ENCODE measurements at regions not wholly inside any gene's neighbourhood (a gene's known extent, or its start where the extent isn't known, plus 50 kb on each side); places are given as distances from the start of the nearest gene placed in this dataset.

- ChIA-PET POLR2A (no interaction called here), CTCF (no interaction called here)
- BruUV-seq (replicated peaks), result no TSS peak
- no peaks in the 10 kb centered on the region for H3K4me1 ChIP-seq (ENCODE audit: control insufficient read depth, insufficient read depth, low read length)
- H3K36me3 ChIP-seq (ENCODE audit: control insufficient read depth, insufficient read depth, low read length), result no peaks in the 10 kb centered on the region
- in situ Hi-C loops (cut with HindIII; ENCODE audit: low pct_unique_long_range_greater_than_20kb, low sequenced_read_pairs) (no loop called here), intact Hi-C loops (cut with micrococcal nuclease; ENCODE audit: unreplicated experiment) (no loop called here)
- TF ChIP-seq REST (IDR thresholded peaks at IDR 0.05; ENCODE audit: insufficient read depth in 1 of 2, low read depth in 2 of 2, low read length in 1 of 2) (no peak), POLR2AphosphoS5 (IDR thresholded peaks at IDR 0.05; ENCODE audit: low read depth, low read length) (no peak), TCF7L2 (IDR thresholded peaks at IDR 0.05; ENCODE audit: low read depth, low read length) (no peak), CTCF (IDR thresholded peaks at IDR 0.05) (no peak), SIN3A (IDR thresholded peaks at IDR 0.05; ENCODE audit: borderline replicate concordance, insufficient read depth, low read depth, low read length) (no peak)
- no peaks in the 10 kb centered on the region for H3K9me3 ChIP-seq (ENCODE audit: control insufficient read depth, insufficient read depth, low read depth, low read length)
- H3K27ac ChIP-seq (ENCODE audit: low read length), result no peak overlapping the region
- ATAC-seq, result no peak
- no peak overlapping the region for H3K4me3 ChIP-seq (ENCODE audit: low read depth in 2 of 2, low read length in 2 of 2)
- H3K27me3 ChIP-seq (ENCODE audit: control insufficient read depth, insufficient read depth, low read length), result no peaks in the 10 kb centered on the region
- no peak for DNase-seq (ENCODE audit: low read depth, low spot score)
Observed at GRCh38 chr10:120180160-120180559, 276.9 kb upstream of the PLPP4 start.

GRCh38 chr10:120181154-120181553, 275.9 kb upstream of the PLPP4 start:
- ATAC-seq (no peak), DNase-seq (ENCODE audit: low read depth, low spot score) (no peak)
- H3K9me3 ChIP-seq (ENCODE audit: control insufficient read depth, insufficient read depth, low read depth, low read length), result no peaks in the 10 kb centered on the region
- no peaks in the 10 kb centered on the region for H3K36me3 ChIP-seq (ENCODE audit: control insufficient read depth, insufficient read depth, low read length)
- TF ChIP-seq CTCF (IDR thresholded peaks at IDR 0.05) (no peak), REST (IDR thresholded peaks at IDR 0.05; ENCODE audit: insufficient read depth in 1 of 2, low read depth in 2 of 2, low read length in 1 of 2) (no peak), SIN3A (IDR thresholded peaks at IDR 0.05; ENCODE audit: borderline replicate concordance, insufficient read depth, low read depth, low read length) (no peak), TCF7L2 (IDR thresholded peaks at IDR 0.05; ENCODE audit: low read depth, low read length) (no peak), POLR2AphosphoS5 (IDR thresholded peaks at IDR 0.05; ENCODE audit: low read depth, low read length) (no peak)
- no peaks in the 10 kb centered on the region for H3K27me3 ChIP-seq (ENCODE audit: control insufficient read depth, insufficient read depth, low read length)
- intact Hi-C loops (cut with micrococcal nuclease; ENCODE audit: unreplicated experiment) (no loop called here), in situ Hi-C loops (cut with HindIII; ENCODE audit: low pct_unique_long_range_greater_than_20kb, low sequenced_read_pairs) (no loop called here)
- POLR2A ChIA-PET, result no interaction called here
- no TSS peak for BruUV-seq (replicated peaks)
- H3K4me1 ChIP-seq (ENCODE audit: control insufficient read depth, insufficient read depth, low read length), result no peaks in the 10 kb centered on the region
- CTCF ChIA-PET, result no interaction called here
- H3K27ac ChIP-seq (ENCODE audit: low read length), result no peak overlapping the region
- no peak overlapping the region for H3K4me3 ChIP-seq (ENCODE audit: low read depth in 2 of 2, low read length in 2 of 2)
